ENCODE measurements at regions not wholly inside any gene's neighbourhood (a gene's known extent, or its start where the extent isn't known, plus 50 kb on each side); places are given as distances from the start of the nearest gene placed in this dataset.

DNA sequence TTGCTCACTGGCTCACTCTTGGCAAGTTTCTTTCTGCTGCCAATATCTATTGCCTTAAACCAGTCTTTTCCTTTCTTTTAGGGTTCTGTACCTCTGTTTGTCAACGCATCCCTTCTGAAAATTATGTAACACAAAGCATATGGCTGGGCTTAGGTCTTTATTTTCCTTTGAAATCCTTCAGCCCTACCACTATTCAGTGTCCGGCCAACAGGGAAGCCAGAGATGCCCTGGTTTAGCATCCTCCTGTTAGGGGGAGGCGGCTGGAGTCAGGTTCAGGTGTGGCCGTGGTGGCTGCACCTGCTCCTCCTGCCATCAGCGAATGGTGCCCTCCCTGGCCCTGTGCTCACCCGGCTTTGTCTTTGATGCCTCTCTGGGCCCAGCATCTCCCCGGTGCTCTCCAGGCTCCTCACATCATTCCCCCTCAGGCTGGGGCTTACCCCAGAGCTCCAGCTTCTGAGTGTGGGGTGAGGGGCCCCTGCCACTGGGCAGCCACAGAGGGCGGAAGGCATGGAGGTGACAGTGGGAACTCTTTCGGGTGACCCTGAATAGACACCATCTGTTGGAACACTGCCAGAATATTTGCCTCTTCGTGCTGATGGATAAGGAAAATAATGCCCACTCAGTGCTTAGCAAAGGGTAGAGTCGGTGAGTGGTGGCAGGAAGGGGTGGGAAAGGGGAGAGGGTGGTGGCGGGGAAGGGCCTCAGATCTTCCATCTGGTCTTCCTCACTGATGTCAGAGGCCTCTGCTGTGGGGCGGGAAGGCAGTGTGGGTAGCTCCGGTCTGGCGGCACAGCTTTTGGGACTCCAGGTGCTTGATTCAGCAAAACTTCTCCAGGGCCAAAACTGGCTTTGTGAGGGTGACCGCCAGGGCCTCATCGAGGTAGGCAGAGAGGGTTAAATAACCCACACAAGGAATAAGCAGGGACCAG is 97.2 kb downstream of the DACT2 start:
- Histone ChIP-seq H2AK9ac (replicated peaks; ENCODE audit: low read depth, low read length, poor library complexity) (no peak overlapping the region), H3K9me1 (ENCODE audit: insufficient read depth, low read length) (no peaks in the 10 kb centered on the region), H3K36me3 (ENCODE audit: control insufficient read depth, insufficient read depth, low read length) (no peaks in the 10 kb centered on the region), H3K18ac (ENCODE audit: low read depth, low read length) (no peak overlapping the region), H2BK15ac (ENCODE audit: low read depth, low read length) (no peak overlapping the region), H2BK120ac (ENCODE audit: low read depth, low read length) (no peak overlapping the region), H3K27me3 (ENCODE audit: control insufficient read depth, insufficient read depth, low read length) (no peaks in the 10 kb centered on the region), H3K4ac (ENCODE audit: low read depth, low read length) (no peak overlapping the region), H3K9me3 (ENCODE audit: control insufficient read depth, insufficient read depth, low read length) (peaks cover 30% of the 10 kb centered on the region), H3K9ac (ENCODE audit: low read depth, low read length) (no peak overlapping the region), H3K4me3 (ENCODE audit: insufficient read depth, low read depth, low read length) (no peak overlapping the region), H2BK5ac (ENCODE audit: low read depth, low read length, poor library complexity, severe bottlenecking) (no peak overlapping the region), H3K27ac (ENCODE audit: insufficient read depth, low read length) (no peak overlapping the region), H3K79me1 (ENCODE audit: low read depth in 1 of 2, low read length in 2 of 2) (no peaks in the 10 kb centered on the region), H4K5ac (ENCODE audit: low read depth, low read length) (no peak overlapping the region), H2BK20ac (ENCODE audit: low read depth, low read length) (no peak overlapping the region), H3K23ac (ENCODE audit: low read depth, low read length) (no peak overlapping the region), H4K20me1 (ENCODE audit: insufficient read depth, low read length) (no peaks in the 10 kb centered on the region), H3K4me1 (ENCODE audit: control insufficient read depth, insufficient read depth, low read length) (no peaks in the 10 kb centered on the region), H4K91ac (ENCODE audit: insufficient read depth, low read depth, low read length) (no peak overlapping the region), H3K4me2 (ENCODE audit: low read depth, low read length) (no peak overlapping the region), H4K8ac (ENCODE audit: low read depth in 2 of 2, low read length in 2 of 2) (no peak overlapping the region), H2AFZ (replicated peaks; ENCODE audit: low read length, poor library complexity) (no peak overlapping the region), H2AK5ac (ENCODE audit: low read depth, low read length) (no peak overlapping the region), H3K14ac (replicated peaks; ENCODE audit: low read depth, low read length) (no peak overlapping the region), H3K56ac (ENCODE audit: extremely low read depth, insufficient read depth, low read length) (no peak overlapping the region)
- no TSS peak for BruUV-seq (replicated peaks)
- intact Hi-C loops (cut with micrococcal nuclease) (no loop called here), dilution Hi-C loops (cut with HindIII; ENCODE audit: low sequenced_read_pairs, unreplicated experiment) (no loop called here), in situ Hi-C loops (cut with MboI; ENCODE audit: low sequenced_read_pairs) (no loop called here)
- DNase-seq = no peak
- CTCF ChIA-PET = no interaction called here
- ATAC-seq (ENCODE audit: low read depth) = no peak
- TF ChIP-seq NFE2L2 (IDR thresholded peaks at IDR 0.05; ENCODE audit: low read depth, low read length) (no peak), BHLHE40 (IDR thresholded peaks at IDR 0.05; ENCODE audit: low read depth, low read length) (no peak), FOS (IDR thresholded peaks at IDR 0.05; ENCODE audit: low read depth, low read length) (no peak), CEBPB (IDR thresholded peaks at IDR 0.05; ENCODE audit: low read depth, low read length) (no peak), MXI1 (IDR thresholded peaks at IDR 0.05; ENCODE audit: borderline replicate concordance, low read depth, low read length) (no peak), POLR2A (IDR thresholded peaks at IDR 0.05; ENCODE audit: low read depth, low read length) (no peak), RCOR1 (IDR thresholded peaks at IDR 0.05; ENCODE audit: insufficient replicate concordance, low read length) (no peak)
- TF ChIP-seq, protein P1, sequence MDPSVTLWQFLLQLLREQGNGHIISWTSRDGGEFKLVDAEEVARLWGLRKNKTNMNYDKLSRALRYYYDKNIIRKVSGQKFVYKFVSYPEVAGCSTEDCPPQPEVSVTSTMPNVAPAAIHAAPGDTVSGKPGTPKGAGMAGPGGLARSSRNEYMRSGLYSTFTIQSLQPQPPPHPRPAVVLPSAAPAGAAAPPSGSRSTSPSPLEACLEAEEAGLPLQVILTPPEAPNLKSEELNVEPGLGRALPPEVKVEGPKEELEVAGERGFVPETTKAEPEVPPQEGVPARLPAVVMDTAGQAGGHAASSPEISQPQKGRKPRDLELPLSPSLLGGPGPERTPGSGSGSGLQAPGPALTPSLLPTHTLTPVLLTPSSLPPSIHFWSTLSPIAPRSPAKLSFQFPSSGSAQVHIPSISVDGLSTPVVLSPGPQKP (IDR thresholded peaks at IDR 0.05; ENCODE audit: borderline replicate concordance, low read depth, low read length) = no peak
- TF ChIP-seq, protein P2, sequence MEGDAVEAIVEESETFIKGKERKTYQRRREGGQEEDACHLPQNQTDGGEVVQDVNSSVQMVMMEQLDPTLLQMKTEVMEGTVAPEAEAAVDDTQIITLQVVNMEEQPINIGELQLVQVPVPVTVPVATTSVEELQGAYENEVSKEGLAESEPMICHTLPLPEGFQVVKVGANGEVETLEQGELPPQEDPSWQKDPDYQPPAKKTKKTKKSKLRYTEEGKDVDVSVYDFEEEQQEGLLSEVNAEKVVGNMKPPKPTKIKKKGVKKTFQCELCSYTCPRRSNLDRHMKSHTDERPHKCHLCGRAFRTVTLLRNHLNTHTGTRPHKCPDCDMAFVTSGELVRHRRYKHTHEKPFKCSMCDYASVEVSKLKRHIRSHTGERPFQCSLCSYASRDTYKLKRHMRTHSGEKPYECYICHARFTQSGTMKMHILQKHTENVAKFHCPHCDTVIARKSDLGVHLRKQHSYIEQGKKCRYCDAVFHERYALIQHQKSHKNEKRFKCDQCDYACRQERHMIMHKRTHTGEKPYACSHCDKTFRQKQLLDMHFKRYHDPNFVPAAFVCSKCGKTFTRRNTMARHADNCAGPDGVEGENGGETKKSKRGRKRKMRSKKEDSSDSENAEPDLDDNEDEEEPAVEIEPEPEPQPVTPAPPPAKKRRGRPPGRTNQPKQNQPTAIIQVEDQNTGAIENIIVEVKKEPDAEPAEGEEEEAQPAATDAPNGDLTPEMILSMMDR (conservative IDR thresholded peaks at IDR 0.05; ENCODE audit: low read depth, low read length) = no peak
- TF ChIP-seq, protein P3, sequence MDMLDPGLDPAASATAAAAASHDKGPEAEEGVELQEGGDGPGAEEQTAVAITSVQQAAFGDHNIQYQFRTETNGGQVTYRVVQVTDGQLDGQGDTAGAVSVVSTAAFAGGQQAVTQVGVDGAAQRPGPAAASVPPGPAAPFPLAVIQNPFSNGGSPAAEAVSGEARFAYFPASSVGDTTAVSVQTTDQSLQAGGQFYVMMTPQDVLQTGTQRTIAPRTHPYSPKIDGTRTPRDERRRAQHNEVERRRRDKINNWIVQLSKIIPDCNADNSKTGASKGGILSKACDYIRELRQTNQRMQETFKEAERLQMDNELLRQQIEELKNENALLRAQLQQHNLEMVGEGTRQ (IDR thresholded peaks at IDR 0.05; ENCODE audit: low read depth, low read length) = no peak
- POLR2A ChIA-PET (ENCODE audit: unreplicated experiment) = no interaction called here
- 50% methylated on average over 6 of the region's 17 CpGs; no CpG with 5 or more reads in 1 of the 2 experiments for WGBS, 2 experiments (ENCODE audit: extremely low coverage in 2 of 2, insufficient read length in 1 of 2)

Data from IMR-90 (cell line).